Muscle of leg (tissue), 3 donors: ENCODE measurements at regions not wholly inside any gene's neighbourhood (a gene's known extent, or its start where the extent isn't known, plus 50 kb on each side); places are given as distances from the start of the nearest gene placed in this dataset.
A peak's percentile ranks its signal among the peaks of the same experiment; 100 is the strongest.
"Not testable (repeated sequence)": the region's sequence is repeated elsewhere in the genome, so short reads cannot be mapped to it uniquely, and the experiment has no call there.

ENCODE experiments used
- DNase-seq: peaks from one replicate; pipeline ENCODE4 v3.0.0; 2013
- H3K27ac ChIP-seq: one replicate; pipeline ENCODE4 v1.5.1; 2013; ENCODE audit warnings: mild to moderate bottlenecking, low read length, control low read depth
- H3K27me3 ChIP-seq: one replicate; pipeline ENCODE4 v1.6.1; 2013; ENCODE audit warnings: low read length; ENCODE audit not compliant: control insufficient read depth, insufficient read depth
- H3K36me3 ChIP-seq: one replicate; pipeline ENCODE4 v1.6.1; 2013; ENCODE audit warnings: low read length; ENCODE audit not compliant: control insufficient read depth, insufficient read depth
- H3K4me1 ChIP-seq: one replicate; pipeline ENCODE4 v1.6.1; 2013; ENCODE audit warnings: low read length; ENCODE audit not compliant: control insufficient read depth, insufficient read depth
- H3K4me3 ChIP-seq: one replicate; pipeline ENCODE4 v1.5.1; 2013; ENCODE audit warnings: low read length, control low read depth
- H3K9me3 ChIP-seq: replicated peaks from 2 replicates; pipeline ENCODE4 v1.6.1; 2013; ENCODE audit warnings: low read depth, low read length; ENCODE audit not compliant: control insufficient read depth
- WGBS: methylation state at CpG from one replicate; pipeline ENCODE4 v1.1.5; 2013; ENCODE audit warnings: missing lambda C conversion rate; ENCODE audit not compliant: insufficient coverage; 5-methylcytosine and 5-hydroxymethylcytosine counted together

GRCh38 chr4:134529629-134530028 lies 328.0 kb upstream of the PABPC4L start:
- no peak for DNase-seq
- H3K27ac ChIP-seq, result no peak overlapping the region
- no peaks in the 10 kb centered on the region for H3K36me3 ChIP-seq
- no peaks in the 10 kb centered on the region for H3K9me3 ChIP-seq
- no peak overlapping the region for H3K4me3 ChIP-seq
- no peaks in the 10 kb centered on the region for H3K4me1 ChIP-seq
- no peaks in the 10 kb centered on the region for H3K27me3 ChIP-seq
- WGBS, result no CpG with 5 or more reads among the region's 1 CpG

- no peaks in the 10 kb centered on the region for H3K4me1 ChIP-seq
- no peak for DNase-seq
- no peaks in the 10 kb centered on the region for H3K9me3 ChIP-seq
- WGBS, result 80% methylated on average over 1 of the region's 3 CpGs
- no peaks in the 10 kb centered on the region for H3K27me3 ChIP-seq
- no peak overlapping the region for H3K27ac ChIP-seq
- H3K4me3 ChIP-seq, result no peak overlapping the region
- no peaks in the 10 kb centered on the region for H3K36me3 ChIP-seq
Measured at GRCh38 chr4:134518574-134519217, 317.1 kb upstream of the PABPC4L start.

GRCh38 chr4:134510544-134510943 lies 309.0 kb upstream of the PABPC4L start:
- Histone ChIP-seq H3K36me3 (no peaks in the 10 kb centered on the region), H3K27ac (no peak overlapping the region), H3K27me3 (no peaks in the 10 kb centered on the region), H3K4me1 (no peaks in the 10 kb centered on the region), H3K9me3 (no peaks in the 10 kb centered on the region), H3K4me3 (no peak overlapping the region)
- DNase-seq, result no peak
- no CpG with 5 or more reads among the region's 2 CpGs for WGBS

GRCh38 chr4:134505511-134505910 lies 303.9 kb upstream of the PABPC4L start:
- no peaks in the 10 kb centered on the region for H3K27me3 ChIP-seq
- DNase-seq, result peak; percentile 5
- no peak overlapping the region for H3K4me3 ChIP-seq
- H3K36me3 ChIP-seq, result no peaks in the 10 kb centered on the region
- H3K27ac ChIP-seq, result no peak overlapping the region
- H3K9me3 ChIP-seq, result no peaks in the 10 kb centered on the region
- H3K4me1 ChIP-seq, result no peaks in the 10 kb centered on the region
- WGBS, result no CpG with 5 or more reads among the region's 1 CpG

- no peak for DNase-seq
- no peak overlapping the region for H3K4me3 ChIP-seq
- H3K36me3 ChIP-seq, result no peaks in the 10 kb centered on the region
- no peaks in the 10 kb centered on the region for H3K9me3 ChIP-seq
- H3K27me3 ChIP-seq, result no peaks in the 10 kb centered on the region
- no peak overlapping the region for H3K27ac ChIP-seq
- no peaks in the 10 kb centered on the region for H3K4me1 ChIP-seq
- 97% methylated on average over 11 of the region's 16 CpGs for WGBS
Measured at GRCh38 chr4:134501973-134502643, 300.5 kb upstream of the PABPC4L start.

- not testable (repeated sequence) for H3K4me1 ChIP-seq, H3K4me3 ChIP-seq
- 94% methylated on average over 10 of the region's 11 CpGs for WGBS
Measured at GRCh38 chr4:134501488-134501887, 299.9 kb upstream of the PABPC4L start.

GRCh38 chr4:134499074-134499473 lies 297.5 kb upstream of the PABPC4L start:
- H3K27me3 ChIP-seq, result no peaks in the 10 kb centered on the region
- H3K36me3 ChIP-seq, result no peaks in the 10 kb centered on the region
- no peak overlapping the region for H3K4me3 ChIP-seq
- no peak overlapping the region for H3K27ac ChIP-seq
- DNase-seq, result no peak
- no CpG with 5 or more reads among the region's 1 CpG for WGBS
- no peaks in the 10 kb centered on the region for H3K9me3 ChIP-seq
- H3K4me1 ChIP-seq, result no peaks in the 10 kb centered on the region

More at GRCh38 chr4:134501488-134501887, 299.9 kb upstream of the PABPC4L start:
- not testable (repeated sequence) for H3K27me3 ChIP-seq, H3K36me3 ChIP-seq, H3K27ac ChIP-seq, H3K9me3 ChIP-seq, DNase-seq

GRCh38 chr4:134490863-134491262 lies 289.3 kb upstream of the PABPC4L start:
- no peaks in the 10 kb centered on the region for H3K9me3 ChIP-seq
- no peak for DNase-seq
- no peaks in the 10 kb centered on the region for H3K4me1 ChIP-seq
- no CpG with 5 or more reads among the region's 1 CpG for WGBS
- no peaks in the 10 kb centered on the region for H3K27me3 ChIP-seq
- H3K36me3 ChIP-seq, result no peaks in the 10 kb centered on the region
- H3K4me3 ChIP-seq, result no peak overlapping the region
- H3K27ac ChIP-seq, result no peak overlapping the region

GRCh38 chr4:134483514-134483913 lies 281.9 kb upstream of the PABPC4L start:
- not testable (repeated sequence) for H3K9me3 ChIP-seq, H3K4me3 ChIP-seq, H3K27ac ChIP-seq, H3K36me3 ChIP-seq, DNase-seq, H3K27me3 ChIP-seq, H3K4me1 ChIP-seq
- WGBS, result no CpG with 5 or more reads among the region's 3 CpGs

- Histone ChIP-seq H3K36me3 (no peaks in the 10 kb centered on the region), H3K4me1 (no peaks in the 10 kb centered on the region), H3K27ac (no peak overlapping the region), H3K27me3 (no peaks in the 10 kb centered on the region), H3K4me3 (no peak overlapping the region), H3K9me3 (no peaks in the 10 kb centered on the region)
- no CpG with 5 or more reads among the region's 1 CpG for WGBS
- no peak for DNase-seq
Measured at GRCh38 chr4:134471569-134471968, 270.0 kb upstream of the PABPC4L start.
